ENCODE measurements at regions not wholly inside any gene's neighbourhood (a gene's known extent, or its start where the extent isn't known, plus 50 kb on each side); places are given as distances from the start of the nearest gene placed in this dataset.

GRCh38 chr15:69825941-69826818 is 271.5 kb downstream of the TLE3 start:
- no peak for DNase-seq

- no peak for DNase-seq
Observed at GRCh38 chr15:69826819-69827175, 270.9 kb downstream of the TLE3 start.

GRCh38 chr15:69827751-69828150 is 270.0 kb downstream of the TLE3 start:
- DNase-seq, result no peak

- no peak for DNase-seq
Observed at GRCh38 chr15:69828181-69828828, 269.4 kb downstream of the TLE3 start.

GRCh38 chr15:69829974-69830373 is 267.7 kb downstream of the TLE3 start:
- DNase-seq, result no peak

GRCh38 chr15:69830430-69830829 is 267.3 kb downstream of the TLE3 start:
- no peak for DNase-seq

GRCh38 chr15:69830876-69831275 is 266.8 kb downstream of the TLE3 start:
- no peak for DNase-seq

- no peak for DNase-seq
Observed at GRCh38 chr15:69834267-69834666, 263.4 kb downstream of the TLE3 start.

GRCh38 chr15:69834761-69835160 is 263.0 kb downstream of the TLE3 start:
- DNase-seq, result no peak

GRCh38 chr15:69836048-69836447 is 261.7 kb downstream of the TLE3 start:
- DNase-seq, result no peak

GRCh38 chr15:69836526-69837230 is 261.0 kb downstream of the TLE3 start:
- no peak for DNase-seq

- no peak for DNase-seq
Observed at GRCh38 chr15:69838338-69838737, 259.4 kb downstream of the TLE3 start.

- no peak for DNase-seq
Observed at GRCh38 chr15:69838994-69839393, 258.7 kb downstream of the TLE3 start.

- no peak for DNase-seq
Observed at GRCh38 chr15:69841113-69841828, 256.4 kb downstream of the TLE3 start.

- no peak for DNase-seq
Observed at GRCh38 chr15:69842851-69843250, 254.9 kb downstream of the TLE3 start.

GRCh38 chr15:69843276-69843899 is 254.3 kb downstream of the TLE3 start:
- no peak for DNase-seq

- DNase-seq, result no peak
Observed at GRCh38 chr15:69843900-69844304, 253.8 kb downstream of the TLE3 start.

- DNase-seq, result no peak
Observed at GRCh38 chr15:69845159-69845558, 252.6 kb downstream of the TLE3 start.

GRCh38 chr15:69847625-69848024 is 250.1 kb downstream of the TLE3 start:
- DNase-seq, result no peak

GRCh38 chr15:69848096-69848495 is 249.6 kb downstream of the TLE3 start:
- DNase-seq, result no peak

GRCh38 chr15:69848551-69849231 is 249.0 kb downstream of the TLE3 start:
- no peak for DNase-seq

- DNase-seq, result no peak
Observed at GRCh38 chr15:69849232-69849610, 248.5 kb downstream of the TLE3 start.

All from stimulated activated CD4-positive, alpha-beta T cell treated with anti-CD3 and anti-CD28 coated beads, Interleukin-4, amount 100 ng/mL, for 1 hour (primary cell).